ENCODE measurements at regions not wholly inside any gene's neighbourhood (a gene's known extent, or its start where the extent isn't known, plus 50 kb on each side); places are given as distances from the start of the nearest gene placed in this dataset.

DNA sequence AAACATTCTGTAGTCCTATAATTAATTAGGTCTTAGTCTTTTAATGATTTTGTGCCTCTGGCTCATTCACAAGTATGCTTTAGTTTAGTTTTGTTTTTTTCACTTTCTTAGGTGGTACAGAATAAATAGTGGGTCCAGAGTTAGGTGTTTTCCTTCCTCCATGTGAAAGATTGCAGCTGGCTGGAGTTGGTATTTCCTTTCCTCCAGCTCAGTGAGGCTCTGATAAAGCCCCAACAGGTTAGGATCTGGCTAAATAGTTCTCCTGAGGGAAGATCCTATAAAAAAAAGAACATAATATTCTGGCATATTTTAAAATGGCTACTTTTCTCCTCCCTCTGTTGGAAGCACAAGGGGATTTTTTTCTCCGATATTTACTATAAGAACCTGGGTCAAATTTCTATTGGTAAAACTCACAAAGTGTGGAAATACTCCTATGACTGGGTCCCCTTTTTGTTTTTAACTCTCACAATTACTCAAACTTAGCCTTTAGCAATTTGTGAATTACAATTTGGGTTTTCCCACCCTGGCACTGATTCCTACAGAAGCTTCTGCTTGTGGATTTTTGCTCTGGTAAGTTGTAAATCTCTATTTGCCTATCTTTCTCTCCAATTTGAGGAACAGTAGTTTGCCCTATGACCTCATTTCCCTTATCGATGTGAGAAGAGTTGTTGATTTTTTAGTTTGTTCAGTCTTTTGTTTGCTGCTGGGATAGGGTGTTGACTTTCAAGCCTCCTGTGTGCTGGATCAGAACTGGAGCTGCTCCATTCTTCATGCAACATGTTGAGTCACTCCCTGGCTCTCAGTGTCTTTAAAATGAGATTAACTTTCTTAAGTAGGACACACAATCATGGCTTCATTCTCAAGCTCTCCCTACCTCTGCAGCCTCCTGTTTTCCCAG is 500.9 kb downstream of the RNF144A start:
- Histone ChIP-seq H3K79me2 (no peaks in the 10 kb centered on the region), H3K27ac (no peak overlapping the region), H2AFZ (no peak overlapping the region), H3K4me1 (no peaks in the 10 kb centered on the region), H3K4me2 (ENCODE audit: low read length) (no peak overlapping the region), H3K9me3 (ENCODE audit: control insufficient read depth, low read length) (no peaks in the 10 kb centered on the region), H3K9ac (no peak overlapping the region), H3K36me3 (ENCODE audit: control insufficient read depth, insufficient read depth, low read length) (no peaks in the 10 kb centered on the region), H3K4me3 (ENCODE audit: low read depth, low read length) (no peak overlapping the region), H3K27me3 (ENCODE audit: control insufficient read depth, insufficient read depth, low read length) (no peaks in the 10 kb centered on the region)
- TF ChIP-seq, protein P1, sequence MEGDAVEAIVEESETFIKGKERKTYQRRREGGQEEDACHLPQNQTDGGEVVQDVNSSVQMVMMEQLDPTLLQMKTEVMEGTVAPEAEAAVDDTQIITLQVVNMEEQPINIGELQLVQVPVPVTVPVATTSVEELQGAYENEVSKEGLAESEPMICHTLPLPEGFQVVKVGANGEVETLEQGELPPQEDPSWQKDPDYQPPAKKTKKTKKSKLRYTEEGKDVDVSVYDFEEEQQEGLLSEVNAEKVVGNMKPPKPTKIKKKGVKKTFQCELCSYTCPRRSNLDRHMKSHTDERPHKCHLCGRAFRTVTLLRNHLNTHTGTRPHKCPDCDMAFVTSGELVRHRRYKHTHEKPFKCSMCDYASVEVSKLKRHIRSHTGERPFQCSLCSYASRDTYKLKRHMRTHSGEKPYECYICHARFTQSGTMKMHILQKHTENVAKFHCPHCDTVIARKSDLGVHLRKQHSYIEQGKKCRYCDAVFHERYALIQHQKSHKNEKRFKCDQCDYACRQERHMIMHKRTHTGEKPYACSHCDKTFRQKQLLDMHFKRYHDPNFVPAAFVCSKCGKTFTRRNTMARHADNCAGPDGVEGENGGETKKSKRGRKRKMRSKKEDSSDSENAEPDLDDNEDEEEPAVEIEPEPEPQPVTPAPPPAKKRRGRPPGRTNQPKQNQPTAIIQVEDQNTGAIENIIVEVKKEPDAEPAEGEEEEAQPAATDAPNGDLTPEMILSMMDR (IDR thresholded peaks at IDR 0.05), result no peak

DNA sequence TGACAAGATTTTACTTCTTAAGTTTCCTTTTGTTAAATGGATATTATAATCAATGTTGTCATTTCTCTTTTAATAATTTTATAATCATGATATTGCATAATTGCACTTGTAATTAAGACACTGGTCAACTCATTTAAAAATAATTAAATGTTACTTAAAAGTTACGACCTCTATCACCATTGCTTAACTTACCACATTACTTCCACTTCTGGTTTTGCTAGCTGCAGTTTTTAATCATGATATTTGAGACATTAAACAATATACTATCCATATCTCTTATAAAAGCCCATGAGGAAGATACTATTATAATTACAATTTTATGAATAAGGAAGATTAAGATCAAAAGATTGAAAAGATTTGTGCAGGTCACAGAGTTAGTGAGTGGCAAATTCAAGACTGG is 502.0 kb downstream of the RNF144A start:
- Histone ChIP-seq H3K27ac (no peak overlapping the region), H3K4me2 (ENCODE audit: low read length) (no peak overlapping the region), H3K4me3 (ENCODE audit: low read depth, low read length) (no peak overlapping the region), H3K4me1 (no peaks in the 10 kb centered on the region), H3K9ac (no peak overlapping the region), H3K27me3 (ENCODE audit: control insufficient read depth, insufficient read depth, low read length) (no peaks in the 10 kb centered on the region), H3K36me3 (ENCODE audit: control insufficient read depth, insufficient read depth, low read length) (no peaks in the 10 kb centered on the region), H3K9me3 (ENCODE audit: control insufficient read depth, low read length) (no peaks in the 10 kb centered on the region), H2AFZ (no peak overlapping the region), H3K79me2 (no peaks in the 10 kb centered on the region)
- TF ChIP-seq, protein P1 (IDR thresholded peaks at IDR 0.05), result no peak

DNA sequence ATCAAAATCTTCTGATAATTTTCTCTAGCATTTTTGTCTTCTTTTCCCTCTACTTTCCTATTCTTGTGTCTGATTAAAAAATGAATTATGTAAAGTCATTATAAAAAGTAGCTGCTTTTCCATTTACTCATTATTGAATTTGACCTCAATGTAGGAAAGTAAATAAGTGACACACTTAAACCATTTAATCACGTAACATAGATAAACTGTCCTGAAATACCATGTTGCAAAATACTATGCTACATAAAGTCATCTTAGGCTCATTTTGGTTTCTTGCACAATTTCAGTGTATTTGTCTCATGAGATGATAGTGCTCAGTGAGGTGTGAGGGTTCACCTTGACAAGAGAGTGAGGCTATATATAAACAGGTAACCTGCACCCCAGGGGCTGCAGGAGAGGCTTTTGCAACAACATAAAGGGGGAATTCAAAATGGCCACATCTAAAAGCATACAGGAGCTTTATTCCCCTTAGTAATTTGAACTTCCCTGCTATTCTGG is 502.7 kb downstream of the RNF144A start:
- Histone ChIP-seq H3K9ac (no peak overlapping the region), H2AFZ (no peak overlapping the region), H3K27ac (no peak overlapping the region), H3K4me2 (ENCODE audit: low read length) (no peak overlapping the region), H3K36me3 (ENCODE audit: control insufficient read depth, insufficient read depth, low read length) (no peaks in the 10 kb centered on the region), H3K4me3 (ENCODE audit: low read depth, low read length) (no peak overlapping the region), H3K9me3 (ENCODE audit: control insufficient read depth, low read length) (no peaks in the 10 kb centered on the region), H3K27me3 (ENCODE audit: control insufficient read depth, insufficient read depth, low read length) (no peaks in the 10 kb centered on the region), H3K4me1 (no peaks in the 10 kb centered on the region), H3K79me2 (no peaks in the 10 kb centered on the region)
- TF ChIP-seq, protein P1 (IDR thresholded peaks at IDR 0.05), result no peak

DNA sequence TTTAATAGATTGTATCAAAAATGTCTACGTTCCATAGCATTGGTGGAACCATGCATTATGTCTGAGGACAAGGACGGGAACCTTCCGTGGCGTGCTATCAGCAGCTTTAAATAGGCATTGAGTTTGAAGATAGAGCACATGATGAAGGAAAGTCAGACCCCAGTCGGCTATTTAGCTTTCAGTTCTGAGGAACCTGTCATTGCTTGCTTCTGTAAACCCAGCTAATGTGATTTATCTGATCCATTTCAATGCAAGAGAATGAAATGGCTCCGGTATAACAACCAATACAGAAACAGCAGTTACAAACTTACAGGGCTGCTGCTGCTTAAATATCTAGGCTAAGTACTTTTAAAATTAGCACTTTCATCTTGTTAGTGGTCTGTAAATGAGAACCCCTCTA is 503.3 kb downstream of the RNF144A start:
- TF ChIP-seq, protein P1 (IDR thresholded peaks at IDR 0.05), result no peak
- no peak overlapping the region for H3K4me2 ChIP-seq (ENCODE audit: low read length)
- H3K9ac ChIP-seq, result no peak overlapping the region
- H3K4me3 ChIP-seq (ENCODE audit: low read depth, low read length), result no peak overlapping the region
- H3K27ac ChIP-seq, result no peak overlapping the region
- no peaks in the 10 kb centered on the region for H3K79me2 ChIP-seq
- no peaks in the 10 kb centered on the region for H3K4me1 ChIP-seq
- no peaks in the 10 kb centered on the region for H3K36me3 ChIP-seq (ENCODE audit: control insufficient read depth, insufficient read depth, low read length)
- no peak overlapping the region for H2AFZ ChIP-seq
- no peaks in the 10 kb centered on the region for H3K9me3 ChIP-seq (ENCODE audit: control insufficient read depth, low read length)
- no peaks in the 10 kb centered on the region for H3K27me3 ChIP-seq (ENCODE audit: control insufficient read depth, insufficient read depth, low read length)

Measured in parathyroid adenoma (tissue), 2 donors.